ENCODE measurements at regions not wholly inside any gene's neighbourhood (a gene's known extent, or its start where the extent isn't known, plus 50 kb on each side); places are given as distances from the start of the nearest gene placed in this dataset.

DNA sequence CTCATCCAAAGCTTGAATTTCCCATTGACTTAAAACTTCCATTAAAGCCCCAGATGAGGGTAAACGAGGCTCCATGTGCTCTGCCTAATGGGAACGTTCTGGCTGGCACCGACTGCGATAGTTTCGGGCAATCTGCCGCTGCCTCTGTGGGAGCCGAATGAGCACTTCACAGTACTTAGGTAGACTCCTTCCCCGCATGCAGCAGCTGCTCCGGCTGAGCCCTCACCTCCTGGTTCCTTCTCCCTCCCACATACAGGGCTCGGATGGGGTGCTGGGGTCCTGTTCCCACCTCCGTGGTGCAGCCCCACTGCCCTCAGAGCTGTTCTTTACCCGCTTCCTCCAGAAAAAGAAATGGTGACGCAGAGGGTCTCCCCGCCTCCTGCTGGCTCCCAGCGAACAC, 476.5 kb upstream of the SALL3 start:
- TF ChIP-seq ELF4 (IDR thresholded peaks at IDR 0.05) (no peak), FOXA1 (IDR thresholded peaks at IDR 0.05) (no peak)
